Naive thymus-derived CD8-positive, alpha-beta T cell (primary cell): ENCODE measurements at regions not wholly inside any gene's neighbourhood (a gene's known extent, or its start where the extent isn't known, plus 50 kb on each side); places are given as distances from the start of the nearest gene placed in this dataset.

Experiments used
- ATAC-seq, 2 donors: fragments of 150-1000 bp; cut with Tn5 transposase in 1 of 2; sonication (Bioruptor Pico), chemical (Tn5 transposase) in 1 of 2; 1 replicate in 1 of 2; 2 replicates in 1 of 2; pipeline ENCODE4 v1.10.0; 2021; ENCODE audit warnings: mild to moderate bottlenecking in 2 of 2, moderate library complexity in 2 of 2
- POLR2A ChIA-PET: fragments of 350-600 bp; sonication (Branson Sonifier 250); formaldehyde crosslinking; loops from one replicate; lab custom pipeline; 2021; ENCODE audit warnings: antibody characterized with exemption; lab: Charles Lee
- DNase-seq, 10 donors: peaks; one replicate each; pipeline versions ENCODE4 v3.0.0 to v3.0.0-alpha.2; 2020 to 2022
- H3K27ac Mint-ChIP-seq, 10 donors: one replicate each; pipeline ENCODE4 v1.8.0; 2020 to 2022; ENCODE audit warnings: mild to moderate bottlenecking in 10 of 10, mixed read lengths in 10 of 10, moderate library complexity in 4 of 10, inconsistent platforms in 1 of 10
- H3K27me3 Mint-ChIP-seq, 5 donors: one replicate each; pipeline ENCODE4 v1.8.0; 2021 to 2022; ENCODE audit warnings: mixed read lengths in 5 of 5
- H3K36me3 Mint-ChIP-seq, 3 donors: one replicate each; pipeline ENCODE4 v1.8.0; 2020 to 2022; ENCODE audit warnings: mixed read lengths in 3 of 3, mild to moderate bottlenecking in 2 of 3, inconsistent platforms in 1 of 3
- H3K4me1 Mint-ChIP-seq, 4 donors: one replicate each; pipeline ENCODE4 v1.8.0; 2021 to 2022; ENCODE audit warnings: mixed read lengths in 4 of 4
- H3K4me3 Mint-ChIP-seq, 10 donors: one replicate each; pipeline ENCODE4 v1.8.0; 2020 to 2022; ENCODE audit warnings: mild to moderate bottlenecking in 10 of 10, mixed read lengths in 10 of 10, moderate library complexity in 6 of 10, inconsistent platforms in 1 of 10
- H3K9me3 Mint-ChIP-seq, 9 donors: one replicate each; pipeline ENCODE4 v1.8.0; 2020 to 2022; ENCODE audit warnings: mixed read lengths in 9 of 9, mild to moderate bottlenecking in 3 of 9, inconsistent platforms in 1 of 9, moderate library complexity in 1 of 9

DNA sequence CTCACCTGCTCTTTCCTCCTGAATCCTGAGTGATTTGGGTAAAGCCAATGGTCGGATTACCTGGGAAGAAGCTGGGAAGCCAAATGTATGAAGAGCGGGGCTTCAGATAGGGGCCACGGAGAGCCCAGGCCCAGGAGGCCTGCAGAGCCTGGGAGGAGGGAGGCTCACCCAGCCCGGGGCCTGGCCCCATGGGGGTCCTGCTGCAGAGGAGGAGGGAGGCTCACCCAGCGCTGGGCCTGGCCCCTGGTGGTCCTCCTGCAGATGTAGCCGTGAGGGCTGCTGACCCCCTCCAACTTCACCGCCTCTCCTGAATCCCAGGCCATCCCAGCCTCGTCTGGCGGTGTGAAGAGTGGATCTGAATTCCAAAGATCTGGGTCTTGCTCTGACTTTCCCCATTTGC, 368.4 kb downstream of the THBS2 start:
- no peak for ATAC-seq

DNA sequence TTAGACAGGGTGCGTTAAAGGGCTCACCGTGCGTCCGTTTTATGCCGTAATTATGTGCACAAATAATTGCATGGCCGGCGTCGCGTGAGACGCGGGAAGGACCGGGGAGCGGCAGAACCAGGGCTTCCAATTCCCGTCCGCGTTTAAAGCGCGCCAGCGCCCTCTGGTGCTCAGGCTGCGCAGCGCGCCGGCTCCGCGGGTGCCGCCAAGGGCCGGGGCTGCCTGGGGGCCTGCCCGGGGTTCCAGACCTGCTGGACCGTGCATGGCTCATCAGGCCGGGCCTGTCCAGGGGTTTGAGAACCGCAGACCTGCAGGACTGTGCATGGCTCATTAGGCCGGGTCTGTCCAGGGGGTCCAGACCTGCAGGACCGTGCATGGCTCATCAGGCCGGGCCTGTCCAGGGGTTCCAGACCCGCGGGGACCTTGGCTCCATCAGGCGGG, 369.0 kb downstream of the THBS2 start:
- H3K36me3 Mint-ChIP-seq, result no peaks in the 10 kb centered on the region
- H3K4me3 Mint-ChIP-seq, result peak overlapping the region; percentile 86 to 94 (median 90)
- peak; percentile 50 to 86 (median 80) for DNase-seq
- peaks cover 0 to 3% (median 0%) of the 10 kb centered on the region in 9 donors for H3K9me3 Mint-ChIP-seq
- POLR2A ChIA-PET, result no interaction called here
- H3K27ac Mint-ChIP-seq, result peak overlapping the region; percentile 84 to 98 (median 93)
- ATAC-seq, result peak; percentile 91 to 93
- H3K4me1 Mint-ChIP-seq, result peaks cover 5 to 13% (median 10%) of the 10 kb centered on the region in 4 donors
- H3K27me3 Mint-ChIP-seq, result peaks cover 0 to 4% (median 2%) of the 10 kb centered on the region in 5 donors

More for the DNA sequence above, 368.4 kb downstream of the THBS2 start:
- POLR2A ChIA-PET, result no interaction called here
- Mint-ChIP-seq H3K4me3 (peak overlapping the region in 7 of 10 donors; percentile 7 to 86 (median 34)), H3K27ac (peak overlapping the region in 2 of 10 donors; percentile 25 to 91), H3K36me3 (no peaks in the 10 kb centered on the region), H3K4me1 (peaks cover 5 to 13% (median 10%) of the 10 kb centered on the region in 4 donors), H3K9me3 (peaks cover 0 to 3% (median 0%) of the 10 kb centered on the region in 9 donors), H3K27me3 (peaks cover 0 to 4% (median 2%) of the 10 kb centered on the region in 5 donors)
- no peak for DNase-seq

- Mint-ChIP-seq H3K4me1 (peaks cover 5 to 13% (median 10%) of the 10 kb centered on the region in 4 donors), H3K27me3 (peaks cover 0 to 4% (median 2%) of the 10 kb centered on the region in 5 donors), H3K27ac (peak overlapping the region; percentile 84 to 98 (median 93)), H3K9me3 (peaks cover 0 to 3% (median 0%) of the 10 kb centered on the region in 9 donors), H3K4me3 (peak overlapping the region; percentile 86 to 94 (median 90)), H3K36me3 (no peaks in the 10 kb centered on the region)
- no peak for DNase-seq
- peak; percentile 85 to 87 for ATAC-seq
- POLR2A ChIA-PET, result no interaction called here
Observed at GRCh38 chr6:168884050-168884645, 369.5 kb downstream of the THBS2 start.

GRCh38 chr6:168883410-168884049, 370.1 kb downstream of the THBS2 start:
- H3K9me3 Mint-ChIP-seq, result peaks cover 0 to 3% (median 0%) of the 10 kb centered on the region in 9 donors
- no peak for ATAC-seq
- POLR2A ChIA-PET, result no interaction called here
- H3K27ac Mint-ChIP-seq, result peak overlapping the region; percentile 84 to 98 (median 93)
- H3K4me1 Mint-ChIP-seq, result peaks cover 5 to 13% (median 10%) of the 10 kb centered on the region in 4 donors
- peaks cover 0 to 4% (median 2%) of the 10 kb centered on the region in 5 donors for H3K27me3 Mint-ChIP-seq
- H3K4me3 Mint-ChIP-seq, result peak overlapping the region; percentile 86 to 94 (median 90)
- H3K36me3 Mint-ChIP-seq, result no peaks in the 10 kb centered on the region
- DNase-seq, result no peak

GRCh38 chr6:168880271-168880670, 373.4 kb downstream of the THBS2 start:
- POLR2A ChIA-PET, result no interaction called here
- DNase-seq, result no peak
- Mint-ChIP-seq H3K27me3 (peaks cover 4 to 24% (median 10%) of the 10 kb centered on the region in 5 donors), H3K36me3 (no peaks in the 10 kb centered on the region), H3K4me1 (peaks cover 5 to 13% (median 10%) of the 10 kb centered on the region in 4 donors), H3K27ac (peak overlapping the region in 2 of 10 donors; percentile 27 to 66), H3K4me3 (no peak overlapping the region), H3K9me3 (peaks cover 0 to 3% (median 0%) of the 10 kb centered on the region in 9 donors)
- no peak for ATAC-seq

DNA sequence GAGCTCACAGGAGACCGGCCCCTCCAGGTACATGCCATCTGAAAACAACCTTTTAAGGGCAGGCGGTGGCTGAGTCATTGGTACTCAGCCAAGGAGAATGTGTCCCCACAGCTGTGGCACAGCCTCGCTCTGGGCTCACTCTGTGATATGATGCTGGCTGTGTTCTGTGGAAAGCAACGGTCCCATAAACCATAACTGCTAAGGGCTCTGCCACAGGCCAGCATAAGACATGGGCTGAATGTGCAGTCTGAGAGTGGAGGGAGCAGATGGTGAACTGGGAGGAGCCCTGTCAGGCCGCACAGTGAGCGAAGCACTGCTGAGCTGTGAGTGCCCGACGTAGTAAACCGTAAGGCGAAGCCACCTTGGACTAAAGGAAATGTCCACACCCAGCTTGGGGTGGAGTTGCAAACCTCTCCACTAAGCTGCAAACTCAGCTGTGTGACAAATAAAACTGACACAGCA, 375.8 kb downstream of the THBS2 start:
- Mint-ChIP-seq H3K4me1 (peaks cover 0 to under 1% (median 0%) of the 10 kb centered on the region in 4 donors), H3K36me3 (no peaks in the 10 kb centered on the region), H3K27ac (peak overlapping the region in 2 of 10 donors; percentile 35 to 83), H3K9me3 (peaks cover 0 to 2% (median 0%) of the 10 kb centered on the region in 9 donors), H3K4me3 (peak overlapping the region in 2 of 10 donors; percentile 11 to 30), H3K27me3 (peaks cover 4 to 41% (median 19%) of the 10 kb centered on the region in 5 donors)
- no peak for ATAC-seq
- peak in 1 of 10 donors; percentile 12 for DNase-seq
- POLR2A ChIA-PET, result no interaction called here

DNA sequence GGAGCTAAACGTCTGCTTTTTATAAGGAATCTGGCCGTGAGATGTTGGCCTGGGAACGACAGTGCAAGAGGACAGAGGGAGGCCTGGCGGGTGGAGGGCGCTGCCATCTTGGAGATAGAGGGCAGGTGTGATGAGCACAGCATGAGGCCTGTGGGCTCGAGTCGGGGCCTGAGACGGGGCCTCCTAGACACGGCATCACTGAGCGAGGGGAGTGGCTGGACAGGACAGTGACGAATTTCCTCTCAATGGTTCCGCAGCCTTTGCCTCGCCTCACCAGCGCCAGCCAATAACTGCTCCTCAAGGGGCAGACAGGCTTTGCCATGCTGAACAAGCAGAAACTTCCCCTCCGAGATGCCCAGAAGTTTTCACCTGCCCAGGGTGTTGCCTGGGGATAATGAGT, 376.7 kb downstream of the THBS2 start:
- H3K27ac Mint-ChIP-seq, result peak overlapping the region in 2 of 10 donors; percentile 1 to 8
- no peak overlapping the region for H3K4me3 Mint-ChIP-seq
- peaks cover 4 to 41% (median 19%) of the 10 kb centered on the region in 5 donors for H3K27me3 Mint-ChIP-seq
- DNase-seq (no peak), ATAC-seq (no peak)
- no peaks in the 10 kb centered on the region for H3K9me3 Mint-ChIP-seq
- POLR2A ChIA-PET, result no interaction called here
- no peaks in the 10 kb centered on the region for H3K4me1 Mint-ChIP-seq
- H3K36me3 Mint-ChIP-seq, result no peaks in the 10 kb centered on the region

DNA sequence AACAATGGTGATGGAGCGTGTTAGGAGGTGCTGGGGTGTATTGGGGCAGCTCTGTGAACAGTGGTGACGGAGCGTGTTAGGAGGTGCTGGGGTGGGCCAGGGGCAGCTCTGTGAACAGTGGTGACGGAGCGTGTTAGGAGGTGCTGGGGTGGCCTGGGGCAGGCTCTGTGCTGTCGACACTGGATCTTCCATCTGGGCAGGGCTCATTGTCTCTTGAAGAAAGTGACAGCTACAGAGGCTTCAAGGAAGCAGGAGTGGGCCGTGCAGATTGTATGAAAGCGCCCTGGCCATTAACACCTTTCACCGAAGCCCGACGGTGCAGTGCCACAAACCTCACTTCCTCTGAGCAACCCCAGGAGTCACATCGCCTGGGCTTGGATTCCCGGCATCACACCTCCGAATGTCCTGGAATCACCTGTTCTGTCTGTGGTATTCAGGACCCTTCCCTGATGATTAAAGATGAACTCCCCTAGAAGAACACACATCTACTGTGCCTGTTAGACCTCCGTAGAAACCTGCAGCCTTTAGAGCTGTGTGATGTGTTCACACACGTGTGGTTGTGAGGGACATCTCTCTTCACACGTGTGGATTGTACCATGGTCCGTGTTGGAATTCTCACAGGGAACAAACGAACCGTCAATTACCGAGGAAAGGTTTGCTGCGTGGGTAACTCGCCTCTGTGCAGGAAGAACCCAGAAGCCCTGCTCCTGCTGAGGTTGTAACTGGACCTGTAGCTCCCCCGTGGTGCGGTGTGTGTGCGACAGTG, 377.7 kb downstream of the THBS2 start:
- ATAC-seq (no peak), DNase-seq (no peak)
- H3K4me1 Mint-ChIP-seq, result no peaks in the 10 kb centered on the region
- no peak overlapping the region for H3K27ac Mint-ChIP-seq
- H3K9me3 Mint-ChIP-seq, result no peaks in the 10 kb centered on the region
- no peak overlapping the region for H3K4me3 Mint-ChIP-seq
- POLR2A ChIA-PET, result no interaction called here
- no peaks in the 10 kb centered on the region for H3K36me3 Mint-ChIP-seq
- peaks cover 2 to 48% (median 23%) of the 10 kb centered on the region in 5 donors for H3K27me3 Mint-ChIP-seq

- POLR2A ChIA-PET, result no interaction called here
Observed at GRCh38 chr6:168874637-168875036, 379.0 kb downstream of the THBS2 start.

GRCh38 chr6:168873278-168874190, 380.1 kb downstream of the THBS2 start:
- H3K36me3 Mint-ChIP-seq, result no peaks in the 10 kb centered on the region
- no peak for DNase-seq
- ATAC-seq, result no peak
- no peak overlapping the region for H3K4me3 Mint-ChIP-seq
- H3K27ac Mint-ChIP-seq, result peak overlapping the region in 2 of 10 donors; percentile 19 to 37
- H3K9me3 Mint-ChIP-seq, result no peaks in the 10 kb centered on the region
- POLR2A ChIA-PET, result no interaction called here
- peaks cover 0 to 48% (median 21%) of the 10 kb centered on the region in 5 donors for H3K27me3 Mint-ChIP-seq
- H3K4me1 Mint-ChIP-seq, result no peaks in the 10 kb centered on the region

More at GRCh38 chr6:168874637-168875036, 379.0 kb downstream of the THBS2 start:
- Mint-ChIP-seq H3K36me3 (no peaks in the 10 kb centered on the region), H3K4me3 (no peak overlapping the region), H3K27me3 (peaks cover 0 to 48% (median 21%) of the 10 kb centered on the region in 5 donors), H3K4me1 (no peaks in the 10 kb centered on the region), H3K9me3 (no peaks in the 10 kb centered on the region), H3K27ac (no peak overlapping the region)
- ATAC-seq (no peak), DNase-seq (no peak)

- POLR2A ChIA-PET, result no interaction called here
- peaks cover 0 to 36% (median 11%) of the 10 kb centered on the region in 5 donors for H3K27me3 Mint-ChIP-seq
- H3K9me3 Mint-ChIP-seq, result no peaks in the 10 kb centered on the region
- H3K4me3 Mint-ChIP-seq, result no peak overlapping the region
- no peaks in the 10 kb centered on the region for H3K36me3 Mint-ChIP-seq
- H3K27ac Mint-ChIP-seq, result no peak overlapping the region
- no peak for ATAC-seq
- DNase-seq, result no peak
- no peaks in the 10 kb centered on the region for H3K4me1 Mint-ChIP-seq
Observed at GRCh38 chr6:168871642-168872315, 381.9 kb downstream of the THBS2 start.
